ENCODE measurements at regions not wholly inside any gene's neighbourhood (a gene's known extent, or its start where the extent isn't known, plus 50 kb on each side); places are given as distances from the start of the nearest gene placed in this dataset.
"Not testable (repeated sequence)": the region's sequence is repeated elsewhere in the genome, so short reads cannot be mapped to it uniquely, and the experiment has no call there.

- no peak for DNase-seq (ENCODE audit: low read depth in 2 of 2)
Observed at GRCh38 chr7:21317966-21318915, 109.6 kb upstream of the SP4 start.

DNA sequence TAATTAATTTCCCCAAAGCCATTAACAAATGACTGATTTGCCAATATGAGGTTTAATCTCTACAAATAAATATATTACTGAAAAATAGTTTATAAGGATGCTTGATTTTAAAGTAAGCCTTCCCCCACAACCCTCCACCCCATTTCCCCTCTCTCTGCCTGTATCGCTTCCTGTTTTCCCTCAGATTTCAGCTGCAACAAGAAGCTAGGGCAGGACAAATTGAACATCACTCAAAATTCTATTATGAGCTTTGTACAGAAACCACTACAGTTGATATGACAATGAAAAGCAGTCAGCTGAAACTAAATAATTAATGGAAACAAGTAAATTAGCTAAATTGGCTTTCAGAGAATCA, 109.0 kb upstream of the SP4 start:
- no peak for DNase-seq (ENCODE audit: low read depth in 2 of 2)

DNA sequence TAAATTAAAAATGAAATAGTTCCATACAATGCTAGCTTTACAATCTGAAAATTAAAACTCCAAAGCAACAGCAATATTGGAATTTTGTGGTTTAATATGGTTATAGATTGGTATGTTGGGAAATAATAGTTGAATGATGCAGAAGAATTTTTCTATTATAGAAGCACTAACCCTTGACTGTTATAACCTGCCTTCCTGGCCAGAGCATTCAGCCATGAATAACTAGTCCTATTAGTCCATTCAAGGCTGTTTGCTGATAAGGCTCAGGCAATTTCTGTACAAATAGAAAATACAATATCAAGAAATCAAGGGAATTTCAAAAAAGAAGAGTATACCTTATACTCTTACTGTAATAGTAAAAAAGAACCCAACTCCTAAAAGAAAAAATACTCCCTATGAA, 101.6 kb upstream of the SP4 start:
- no peak for DNase-seq (ENCODE audit: low read depth in 2 of 2)

GRCh38 chr7:21326921-21327320, 101.0 kb upstream of the SP4 start:
- DNase-seq (ENCODE audit: low read depth in 2 of 2): no peak

DNA sequence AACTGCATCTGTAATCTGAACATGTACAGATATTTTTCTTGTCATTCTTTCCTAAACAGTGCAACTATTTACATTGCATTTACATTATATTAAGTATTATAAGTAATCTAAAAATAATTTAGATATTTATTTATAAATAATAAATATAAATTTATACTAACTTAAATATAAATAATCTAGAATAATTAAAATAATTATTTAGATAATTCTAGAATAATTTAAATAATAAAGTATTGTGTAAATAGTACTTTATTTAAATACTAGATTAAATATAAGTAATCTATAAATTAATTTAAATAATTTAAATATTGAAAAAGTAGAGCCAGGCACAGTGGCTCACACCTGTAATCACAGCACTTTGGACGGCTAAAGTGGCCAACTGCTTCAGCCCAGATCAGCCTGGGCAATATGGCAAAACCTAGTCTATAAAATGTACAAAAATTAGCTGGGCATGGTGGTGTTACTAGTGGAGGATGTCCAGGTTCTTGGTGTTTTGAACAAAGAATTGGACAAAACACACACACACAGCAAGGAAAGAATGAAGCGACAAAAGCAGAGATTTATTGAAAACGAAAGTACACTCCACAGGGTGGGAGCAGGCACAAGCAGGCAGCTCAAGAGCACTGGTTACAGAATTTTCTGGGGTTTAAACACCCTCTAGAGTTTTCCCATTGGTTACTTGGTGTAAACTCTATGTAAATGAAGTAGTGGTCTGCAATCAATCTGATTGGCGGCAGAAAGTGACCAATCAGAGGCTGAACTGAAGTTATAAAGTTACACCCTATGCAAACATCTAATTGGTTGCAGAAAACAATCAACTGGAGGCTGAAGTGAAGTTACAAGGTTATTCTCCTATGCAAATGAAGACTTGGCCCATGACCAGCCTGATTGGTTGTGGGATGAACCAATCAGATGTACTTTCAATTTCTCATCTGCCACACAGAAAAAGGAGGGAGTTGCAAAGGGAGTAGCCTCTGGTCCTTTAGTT, 100.2 kb upstream of the SP4 start:
- DNase-seq (ENCODE audit: low read depth in 2 of 2): no peak

DNA sequence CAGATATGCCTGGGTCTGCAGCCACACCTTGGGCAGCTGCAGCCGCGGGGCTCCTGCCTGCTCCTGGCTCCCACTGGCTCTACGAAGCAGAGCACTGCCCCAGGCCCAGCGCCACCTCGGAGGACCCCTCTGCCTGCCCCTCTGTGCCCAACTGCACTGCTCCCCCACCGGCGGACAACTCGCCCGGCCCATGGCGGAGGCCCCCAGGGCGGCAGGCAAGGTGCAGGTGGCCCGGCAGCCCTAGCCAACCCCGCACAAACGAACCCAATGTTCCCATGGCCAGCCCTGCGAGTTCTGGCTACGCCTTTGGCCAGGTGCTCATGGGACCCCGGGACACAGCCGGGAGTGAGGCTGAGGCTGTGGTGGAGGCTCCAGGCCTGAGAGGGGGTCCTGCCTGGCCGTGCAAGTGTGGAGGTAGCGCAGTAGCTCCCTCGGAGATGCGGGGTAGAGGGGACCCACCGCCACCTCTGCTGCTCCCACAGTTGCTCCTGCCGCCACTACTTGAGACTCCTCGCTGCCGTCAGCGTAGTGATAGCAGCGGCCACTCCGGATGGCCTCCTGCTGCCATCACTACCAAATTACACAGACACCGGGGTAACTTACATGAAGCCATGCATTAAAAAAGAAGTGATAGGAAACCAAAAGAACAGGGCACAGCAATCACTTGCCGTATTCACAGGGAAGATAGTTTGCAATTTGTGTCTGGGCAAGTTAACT, 97.3 kb upstream of the SP4 start:
- DNase-seq (ENCODE audit: low read depth in 2 of 2): no peak

DNA sequence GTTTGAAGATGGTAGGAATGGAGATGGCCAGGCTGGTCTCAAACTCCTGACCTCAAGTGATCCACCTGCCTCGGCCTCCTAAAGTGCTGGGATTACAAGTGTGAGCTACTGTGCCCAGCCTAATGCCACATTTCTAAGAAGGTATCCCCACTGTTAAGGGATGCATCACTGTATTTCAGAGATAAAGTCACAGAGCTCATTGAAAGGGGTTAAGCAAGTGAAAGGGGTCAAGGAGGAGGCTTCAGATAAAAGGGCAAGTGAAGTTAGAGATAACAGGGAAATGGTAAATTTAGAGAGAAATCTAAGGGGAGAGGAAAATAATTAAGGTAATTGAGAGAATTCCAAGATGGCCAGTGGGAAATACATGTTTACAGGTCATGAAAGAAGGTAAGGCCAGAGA, 93.0 kb upstream of the SP4 start:
- no peak for DNase-seq (ENCODE audit: low read depth in 2 of 2)

- no peak for DNase-seq (ENCODE audit: low read depth in 2 of 2)
Observed at GRCh38 chr7:21336743-21337142, 91.1 kb upstream of the SP4 start.

GRCh38 chr7:21338728-21339164, 89.1 kb upstream of the SP4 start:
- DNase-seq (ENCODE audit: low read depth in 2 of 2): peak; percentile 10 to 38

- not testable (repeated sequence) for DNase-seq (ENCODE audit: low read depth in 2 of 2)
Observed at GRCh38 chr7:21344900-21345299, 83.0 kb upstream of the SP4 start.

DNA sequence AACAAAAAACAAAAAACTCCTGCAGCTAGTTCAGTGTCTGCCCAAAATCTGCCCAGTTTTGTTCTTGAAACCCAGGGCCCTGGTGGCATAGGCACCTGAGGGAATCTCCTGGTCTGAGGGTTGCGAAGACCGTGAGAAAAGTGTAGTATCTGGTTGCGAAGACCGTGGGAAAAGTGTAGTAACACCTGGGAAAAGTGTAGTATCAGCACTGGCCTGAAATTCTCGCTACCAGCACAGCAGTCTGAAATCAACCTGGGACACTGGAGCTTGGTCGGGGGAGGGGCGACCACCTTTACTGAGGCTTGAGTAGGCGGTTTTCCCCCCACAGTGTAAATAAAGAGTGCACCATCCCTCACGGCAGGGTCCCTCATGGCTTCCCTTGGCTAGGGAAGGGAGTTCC, 82.5 kb upstream of the SP4 start:
- DNase-seq (ENCODE audit: low read depth in 2 of 2): no peak

DNA sequence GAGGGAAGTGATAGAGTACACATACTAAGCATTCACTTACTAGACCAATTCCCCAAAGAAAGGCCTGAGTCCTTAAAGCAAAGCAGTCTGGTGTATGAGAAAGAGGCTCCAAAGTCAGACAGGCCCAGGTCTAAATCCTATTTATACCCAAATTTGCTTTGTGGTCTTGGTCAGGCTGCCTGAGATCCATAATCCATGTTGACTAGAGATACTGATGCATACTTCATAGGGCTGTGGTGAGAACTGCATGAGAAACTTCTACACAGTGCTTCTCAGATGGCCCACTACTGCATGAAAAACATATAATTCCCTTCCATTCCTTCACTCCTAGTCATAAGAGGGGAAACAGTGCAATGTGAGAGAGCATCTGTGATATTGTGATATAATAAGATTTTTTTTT, 81.6 kb upstream of the SP4 start:
- no peak for DNase-seq (ENCODE audit: low read depth in 2 of 2)

DNA sequence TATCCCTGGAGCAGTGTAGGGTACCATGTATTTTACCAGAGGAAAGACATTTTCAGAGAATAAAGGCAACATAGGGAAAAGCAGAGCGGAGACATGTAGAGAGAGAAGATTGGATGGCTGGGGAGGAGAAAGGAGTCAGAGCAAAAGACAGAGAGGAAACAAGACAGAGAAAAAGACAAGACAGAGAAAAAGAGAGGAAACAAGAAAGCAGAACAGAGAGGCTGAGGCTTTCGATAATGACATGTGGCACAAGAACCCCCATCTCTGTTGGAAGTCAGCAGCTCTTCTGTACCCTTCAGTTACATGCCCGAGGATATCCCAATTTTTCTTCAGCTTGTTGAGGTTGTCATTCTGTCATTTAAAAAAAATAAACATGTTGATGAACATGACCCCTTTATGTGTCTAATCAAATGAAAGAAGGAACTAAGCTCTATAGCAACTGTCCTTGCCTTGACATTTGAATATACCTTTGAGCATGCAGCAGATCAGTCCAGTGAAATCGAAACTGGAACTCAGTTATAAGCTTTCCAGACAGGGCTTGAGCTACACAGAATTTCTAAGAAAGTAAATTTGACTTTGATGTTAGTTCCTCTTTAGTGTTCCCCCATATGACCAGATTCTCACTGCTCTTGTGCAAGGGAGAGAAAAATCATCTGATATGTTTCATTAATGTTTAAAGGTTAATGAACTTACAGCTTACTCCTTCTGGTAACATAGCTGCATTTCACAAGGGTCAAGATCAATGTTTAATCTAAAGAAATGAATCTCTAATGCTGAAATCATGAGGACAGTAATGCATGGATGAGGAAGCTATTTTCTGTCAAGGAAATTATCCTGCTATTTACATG, 75.1 kb upstream of the SP4 start:
- no peak for DNase-seq (ENCODE audit: low read depth in 2 of 2)

- no peak for DNase-seq (ENCODE audit: low read depth in 2 of 2)
Observed at GRCh38 chr7:21353388-21353780, 74.5 kb upstream of the SP4 start.

DNA sequence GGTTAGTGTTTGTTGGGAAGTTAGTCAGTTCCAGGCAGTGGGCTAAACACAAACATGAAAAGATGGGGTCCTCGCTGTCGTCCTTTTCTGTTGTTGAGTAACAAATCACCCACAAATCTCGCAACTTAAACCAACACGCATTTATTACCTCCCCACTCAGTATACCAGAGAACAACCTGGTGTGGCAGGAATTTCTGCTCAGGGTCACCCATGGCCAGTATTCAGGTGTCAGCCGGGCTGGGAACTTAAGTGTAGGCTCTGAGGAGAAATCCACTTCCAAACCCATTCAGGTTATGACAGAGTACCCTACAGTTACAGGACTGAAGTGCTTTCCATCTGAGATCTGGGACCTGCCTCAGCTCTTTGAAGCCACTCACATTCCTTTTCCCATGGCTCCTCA, 73.6 kb upstream of the SP4 start:
- no peak for DNase-seq (ENCODE audit: low read depth in 2 of 2)

GRCh38 chr7:21355406-21355874, 72.4 kb upstream of the SP4 start:
- peak; percentile 16 to 29 for DNase-seq (ENCODE audit: low read depth in 2 of 2)

- DNase-seq (ENCODE audit: low read depth in 2 of 2): no peak
Observed at GRCh38 chr7:21356616-21357015, 71.3 kb upstream of the SP4 start.

- DNase-seq (ENCODE audit: low read depth in 2 of 2): no peak
Observed at GRCh38 chr7:21357151-21358097, 70.5 kb upstream of the SP4 start.

- DNase-seq (ENCODE audit: low read depth in 2 of 2): no peak
Observed at GRCh38 chr7:21358648-21359047, 69.2 kb upstream of the SP4 start.

DNA sequence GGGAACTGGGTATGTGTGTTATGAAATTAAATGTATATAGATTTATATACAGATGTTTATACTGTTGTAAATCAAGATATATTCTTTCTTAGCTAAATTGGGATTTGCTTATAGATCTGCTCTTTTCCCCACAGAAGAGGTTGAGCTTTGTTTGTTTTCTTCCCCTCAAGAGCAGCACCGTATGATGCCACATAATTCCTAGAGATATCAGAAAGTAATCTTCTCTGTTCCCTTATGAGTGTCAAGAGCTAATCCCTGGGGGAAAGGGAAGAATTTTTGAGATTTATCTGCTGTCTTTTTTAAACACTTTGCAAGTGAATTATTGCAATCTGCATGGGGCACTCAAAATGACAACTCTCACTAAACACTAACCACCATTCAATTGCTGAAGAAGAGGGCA, 68.7 kb upstream of the SP4 start:
- DNase-seq (ENCODE audit: low read depth in 2 of 2): no peak

Data from activated CD4-positive, alpha-beta T cell treated with anti-CD3 and anti-CD28 coated beads for 24 hours (primary cell).